GM12878 (cell line): ENCODE measurements at regions not wholly inside any gene's neighbourhood (a gene's known extent, or its start where the extent isn't known, plus 50 kb on each side); places are given as distances from the start of the nearest gene placed in this dataset.

Experiments
- ATAC-seq: fragments of 200-7000 bp; cut with Tn5 transposase; 3 replicates; pipeline ENCODE4 v1.9.1; 2020; ENCODE audit warnings: mild to moderate bottlenecking, moderate library complexity
- BruUV-seq: library from RNA; stranded (reverse); fragments of 400-500 nt; replicated peaks from 2 replicates; lab custom pipeline; 2021; lab: Mats Ljungman, UMichigan
- CTCF ChIA-PET: fragments of 300-600 bp; sonication (Branson Sonifier 250); formaldehyde crosslinking; extraction: SDS; loops from one replicate; lab custom pipeline; 2021; ENCODE audit warnings: inconsistent platforms; lab: Yijun Ruan, JAX
- POLR2A ChIA-PET: fragments of 350-600 bp; formaldehyde crosslinking; extraction: SDS; loops from one replicate; lab custom pipeline; 2021; ENCODE audit warnings: inconsistent platforms; lab: Charles Lee
- RAD21 ChIA-PET: fragments of 300-600 bp; sonication (Branson Sonifier 250); formaldehyde crosslinking; loops from one replicate; lab custom pipeline; 2023; ENCODE audit warnings: antibody characterized with exemption; ENCODE audit not compliant: unreplicated experiment; lab: Charles Lee
- SMC1A ChIA-PET: fragments of 300-600 bp; sonication (Branson Sonifier 250); formaldehyde crosslinking; loops from one replicate; lab custom pipeline; 2023; ENCODE audit not compliant: unreplicated experiment, uncharacterized antibody; lab: Charles Lee
- DNase-seq: peaks from one replicate; pipeline ENCODE4 v3.0.0-alpha.2; 2011; ENCODE audit warnings: low read depth, low spot score
- FAIRE-seq: peaks from 3 replicates; lab custom pipeline; 2011; peaks lifted over from hg19 to GRCh38; lab: Jason Lieb, UNC
- H2AFZ ChIP-seq: 2 replicates; pipeline ENCODE4 v1.6.0; 2011; ENCODE audit warnings: low read depth, low read length, control low read depth; ENCODE audit not compliant: control insufficient read depth
- H3K27ac ChIP-seq: 2 replicates; pipeline ENCODE4 v1.5.1; 2011; ENCODE audit warnings: control low read depth; ENCODE audit not compliant: control insufficient read depth, insufficient read depth
- H3K27me3 ChIP-seq, 2 experiments: replicated peaks in 1 of 2; 2 replicates each; pipeline versions ENCODE4 v1.6.0 to v1.6.1; 2011; ENCODE audit warnings: low read length in 1 of 2; ENCODE audit not compliant: control insufficient read depth in 2 of 2, insufficient read depth in 2 of 2
- H3K36me3 ChIP-seq, 2 experiments: 2 replicates each; pipeline ENCODE4 v1.5.1; 2011; ENCODE audit warnings: low read length in 1 of 2; ENCODE audit not compliant: control insufficient read depth in 2 of 2, insufficient read depth in 2 of 2
- H3K4me1 ChIP-seq: 2 replicates; pipeline ENCODE4 v1.6.1; 2011; ENCODE audit warnings: mild to moderate bottlenecking, low read length, moderate library complexity, mixed read lengths; ENCODE audit not compliant: control insufficient read depth, insufficient read depth
- H3K4me2 ChIP-seq: 2 replicates; pipeline ENCODE4 v1.6.0; 2011; ENCODE audit warnings: control low read depth; ENCODE audit not compliant: control insufficient read depth, insufficient read depth
- H3K4me3 ChIP-seq: fragments of 200-600 bp; sonication (generic); 2 replicates; pipeline ENCODE4 v1.5.1; 2016
- H3K79me2 ChIP-seq: 2 replicates; pipeline ENCODE4 v1.6.0; 2011; ENCODE audit warnings: low read length; ENCODE audit not compliant: control insufficient read depth, insufficient read depth
- H3K9ac ChIP-seq: 2 replicates; pipeline ENCODE4 v1.8.0; 2011; ENCODE audit warnings: low read length, control low read depth, mixed read lengths; ENCODE audit not compliant: control insufficient read depth, insufficient read depth
- H3K9me3 ChIP-seq: replicated peaks from 3 replicates; pipeline ENCODE4 v1.5.1; 2011; ENCODE audit warnings: mild to moderate bottlenecking, low read length; ENCODE audit not compliant: control insufficient read depth, insufficient read depth
- H4K20me1 ChIP-seq: 2 replicates; pipeline ENCODE4 v1.6.0; 2011; ENCODE audit not compliant: control insufficient read depth, insufficient read depth
- ATF2 ChIP-seq: IDR thresholded peaks from 2 replicates; pipeline ENCODE4 v1.6.1; 2012; ENCODE audit warnings: low read length, inconsistent platforms
- CHD4 ChIP-seq: fragments of 200-600 bp; sonication (generic); IDR thresholded peaks from 2 replicates; pipeline ENCODE4 v1.6.1; 2016; ENCODE audit warnings: mild to moderate bottlenecking
- EGR1 ChIP-seq, 2 experiments: IDR thresholded peaks; 1 replicate in 1 of 2; 2 replicates in 1 of 2; pipeline ENCODE4 v1.6.1; 2011 to 2012; ENCODE audit warnings: low read depth in 2 of 2, low read length in 2 of 2, borderline replicate concordance in 1 of 2, mild to moderate bottlenecking in 1 of 2, moderate library complexity in 1 of 2
- MTA3 ChIP-seq: IDR thresholded peaks from 2 replicates; pipeline ENCODE4 v1.6.1; 2012; ENCODE audit warnings: low read length, inconsistent platforms, borderline replicate concordance
- NBN ChIP-seq: fragments of 450-650 bp; IDR thresholded peaks from 2 replicates; pipeline ENCODE4 v1.6.1; 2016
- NFXL1 ChIP-seq: fragments of 450-650 bp; IDR thresholded peaks from 2 replicates; pipeline ENCODE4 v1.6.1; 2017; ENCODE audit warnings: antibody characterized with exemption, mild to moderate bottlenecking, borderline replicate concordance
- PBX3 ChIP-seq: IDR thresholded peaks from 2 replicates; pipeline ENCODE4 v1.6.1; 2011; ENCODE audit warnings: mild to moderate bottlenecking, low read depth, low read length, moderate library complexity; ENCODE audit not compliant: insufficient replicate concordance
- YY1 ChIP-seq: IDR thresholded peaks from 2 replicates; pipeline ENCODE4 v1.6.1; 2011; ENCODE audit warnings: low read depth, mild to moderate bottlenecking, low read length
- WGBS: methylation state at CpG from one replicate; pipeline ENCODE4 v1.1.6; 2016; ENCODE audit warnings: low lambda C conversion rate; ENCODE audit not compliant: insufficient replicate concordance, insufficient coverage; ENCODE audit errors: missing lambda C conversion rate; 5-methylcytosine and 5-hydroxymethylcytosine counted together
- in situ Hi-C: fragments of 300-500 bp; cut with MboI; formaldehyde crosslinking; loops from 9 replicates; pipeline ENCODE4 v1.14.3; 2018; ENCODE audit warnings: mixed read lengths
- intact Hi-C: fragments of 100-400 bp; cut with micrococcal nuclease; formaldehyde crosslinking; loops from one replicate; pipeline ENCODE4 v1.14.2; 2022; ENCODE audit not compliant: unreplicated experiment
- TF ChIP-seq, protein P1 (sequence below): fragments of 450-650 bp; IDR thresholded peaks from 2 replicates; pipeline ENCODE4 v1.6.1; 2016; ENCODE audit warnings: mild to moderate bottlenecking, moderate library complexity, borderline replicate concordance

GRCh38 chr10:3407208-3407607 is 234.6 kb upstream of the PITRM1 start:
- FAIRE-seq = no peak
- POLR2A ChIA-PET = no interaction called here
- peaks cover 4% of the 10 kb centered on the region; the same call in 1 of the 3 replicates for H3K9me3 ChIP-seq
- RAD21 ChIA-PET = no interaction called here
- CTCF ChIA-PET = no interaction called here
- BruUV-seq = no TSS peak
- intact Hi-C loops = no loop called here
- DNase-seq = no peak
- WGBS = 64% methylated on average over 12 of the region's 12 CpGs
- H3K79me2 ChIP-seq = no peaks in the 10 kb centered on the region
- SMC1A ChIA-PET = no interaction called here
- no peak overlapping the region for H3K9ac ChIP-seq
- no peaks in the 10 kb centered on the region for H3K4me1 ChIP-seq
- in situ Hi-C loops = no loop called here
- H2AFZ ChIP-seq = no peak overlapping the region
- no peaks in the 10 kb centered on the region for H3K27me3 ChIP-seq
- no peak for ATAC-seq
- H3K4me2 ChIP-seq = no peak overlapping the region
- no peaks in the 10 kb centered on the region for H4K20me1 ChIP-seq
- no peak overlapping the region for H3K27ac ChIP-seq
- no peaks in the 10 kb centered on the region for H3K36me3 ChIP-seq
- H3K4me3 ChIP-seq = no peak overlapping the region
- TF ChIP-seq NBN (no peak), CHD4 (no peak), NFXL1 (no peak), MTA3 (no peak), YY1 (no peak), EGR1 (IDR thresholded peaks at IDR 0.05; ENCODE audit: borderline replicate concordance in 1 of 2, low read depth in 2 of 2, low read length in 2 of 2) (no peak), ATF2 (no peak), PBX3 (no peak)
- TF ChIP-seq, protein P1, sequence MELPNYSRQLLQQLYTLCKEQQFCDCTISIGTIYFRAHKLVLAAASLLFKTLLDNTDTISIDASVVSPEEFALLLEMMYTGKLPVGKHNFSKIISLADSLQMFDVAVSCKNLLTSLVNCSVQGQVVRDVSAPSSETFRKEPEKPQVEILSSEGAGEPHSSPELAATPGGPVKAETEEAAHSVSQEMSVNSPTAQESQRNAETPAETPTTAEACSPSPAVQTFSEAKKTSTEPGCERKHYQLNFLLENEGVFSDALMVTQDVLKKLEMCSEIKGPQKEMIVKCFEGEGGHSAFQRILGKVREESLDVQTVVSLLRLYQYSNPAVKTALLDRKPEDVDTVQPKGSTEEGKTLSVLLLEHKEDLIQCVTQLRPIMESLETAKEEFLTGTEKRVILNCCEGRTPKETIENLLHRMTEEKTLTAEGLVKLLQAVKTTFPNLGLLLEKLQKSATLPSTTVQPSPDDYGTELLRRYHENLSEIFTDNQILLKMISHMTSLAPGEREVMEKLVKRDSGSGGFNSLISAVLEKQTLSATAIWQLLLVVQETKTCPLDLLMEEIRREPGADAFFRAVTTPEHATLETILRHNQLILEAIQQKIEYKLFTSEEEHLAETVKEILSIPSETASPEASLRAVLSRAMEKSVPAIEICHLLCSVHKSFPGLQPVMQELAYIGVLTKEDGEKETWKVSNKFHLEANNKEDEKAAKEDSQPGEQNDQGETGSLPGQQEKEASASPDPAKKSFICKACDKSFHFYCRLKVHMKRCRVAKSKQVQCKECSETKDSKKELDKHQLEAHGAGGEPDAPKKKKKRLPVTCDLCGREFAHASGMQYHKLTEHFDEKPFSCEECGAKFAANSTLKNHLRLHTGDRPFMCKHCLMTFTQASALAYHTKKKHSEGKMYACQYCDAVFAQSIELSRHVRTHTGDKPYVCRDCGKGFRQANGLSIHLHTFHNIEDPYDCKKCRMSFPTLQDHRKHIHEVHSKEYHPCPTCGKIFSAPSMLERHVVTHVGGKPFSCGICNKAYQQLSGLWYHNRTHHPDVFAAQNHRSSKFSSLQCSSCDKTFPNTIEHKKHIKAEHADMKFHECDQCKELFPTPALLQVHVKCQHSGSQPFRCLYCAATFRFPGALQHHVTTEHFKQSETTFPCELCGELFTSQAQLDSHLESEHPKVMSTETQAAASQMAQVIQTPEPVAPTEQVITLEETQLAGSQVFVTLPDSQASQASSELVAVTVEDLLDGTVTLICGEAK = no peak
